AG09309 (cell line): ENCODE measurements at regions not wholly inside any gene's neighbourhood (a gene's known extent, or its start where the extent isn't known, plus 50 kb on each side); places are given as distances from the start of the nearest gene placed in this dataset.

Source experiments
- DNase-seq: peaks from one replicate; pipeline ENCODE4 v3.0.0-alpha.2; 2010; ENCODE audit warnings: low read depth
- H3K4me3 ChIP-seq: 2 replicates; pipeline ENCODE4 v1.5.1; 2011; ENCODE audit warnings: mild to moderate bottlenecking, low read depth, low read length, moderate library complexity; ENCODE audit not compliant: control insufficient read depth
- TF ChIP-seq, protein P1 (sequence below): IDR thresholded peaks from 2 replicates; pipeline ENCODE4 v1.5.1; 2011; ENCODE audit warnings: mild to moderate bottlenecking, low read depth, low read length, inconsistent platforms; ENCODE audit not compliant: insufficient read depth, control insufficient read depth; ENCODE audit errors: missing control alignments

DNA sequence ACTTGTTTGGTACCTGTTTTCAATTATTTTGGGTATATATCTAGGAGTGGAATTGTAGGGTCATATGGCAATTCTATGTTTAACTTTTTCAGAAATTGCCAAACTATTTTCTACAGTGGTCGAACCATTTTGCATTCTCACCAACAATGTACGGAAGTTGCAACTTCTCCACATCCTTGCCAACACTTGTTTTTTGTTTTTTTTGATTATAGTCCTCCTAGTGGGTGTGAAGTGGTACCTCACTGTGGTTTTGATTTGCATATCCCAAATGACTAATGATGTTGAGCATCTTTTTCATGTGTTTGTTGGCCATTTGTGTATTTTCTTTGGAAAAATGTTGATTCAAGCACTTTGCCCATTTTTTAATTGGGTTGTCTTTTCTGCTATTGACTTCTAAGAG lies 122.1 kb downstream of the RPS24 start:
- no peak for DNase-seq
- no peak overlapping the region for H3K4me3 ChIP-seq
- TF ChIP-seq, protein P1, sequence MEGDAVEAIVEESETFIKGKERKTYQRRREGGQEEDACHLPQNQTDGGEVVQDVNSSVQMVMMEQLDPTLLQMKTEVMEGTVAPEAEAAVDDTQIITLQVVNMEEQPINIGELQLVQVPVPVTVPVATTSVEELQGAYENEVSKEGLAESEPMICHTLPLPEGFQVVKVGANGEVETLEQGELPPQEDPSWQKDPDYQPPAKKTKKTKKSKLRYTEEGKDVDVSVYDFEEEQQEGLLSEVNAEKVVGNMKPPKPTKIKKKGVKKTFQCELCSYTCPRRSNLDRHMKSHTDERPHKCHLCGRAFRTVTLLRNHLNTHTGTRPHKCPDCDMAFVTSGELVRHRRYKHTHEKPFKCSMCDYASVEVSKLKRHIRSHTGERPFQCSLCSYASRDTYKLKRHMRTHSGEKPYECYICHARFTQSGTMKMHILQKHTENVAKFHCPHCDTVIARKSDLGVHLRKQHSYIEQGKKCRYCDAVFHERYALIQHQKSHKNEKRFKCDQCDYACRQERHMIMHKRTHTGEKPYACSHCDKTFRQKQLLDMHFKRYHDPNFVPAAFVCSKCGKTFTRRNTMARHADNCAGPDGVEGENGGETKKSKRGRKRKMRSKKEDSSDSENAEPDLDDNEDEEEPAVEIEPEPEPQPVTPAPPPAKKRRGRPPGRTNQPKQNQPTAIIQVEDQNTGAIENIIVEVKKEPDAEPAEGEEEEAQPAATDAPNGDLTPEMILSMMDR: no peak

- no peak for DNase-seq
- H3K4me3 ChIP-seq: no peak overlapping the region
- TF ChIP-seq, protein P1: no peak
Measured at GRCh38 chr10:78160591-78160990, 126.9 kb downstream of the RPS24 start.

- no peak overlapping the region for H3K4me3 ChIP-seq
- no peak for DNase-seq
- TF ChIP-seq, protein P1: no peak
Measured at GRCh38 chr10:78162853-78163252, 129.2 kb downstream of the RPS24 start.

GRCh38 chr10:78164702-78165101 lies 131.0 kb downstream of the RPS24 start:
- no peak for DNase-seq
- no peak overlapping the region for H3K4me3 ChIP-seq
- TF ChIP-seq, protein P1: no peak

DNA sequence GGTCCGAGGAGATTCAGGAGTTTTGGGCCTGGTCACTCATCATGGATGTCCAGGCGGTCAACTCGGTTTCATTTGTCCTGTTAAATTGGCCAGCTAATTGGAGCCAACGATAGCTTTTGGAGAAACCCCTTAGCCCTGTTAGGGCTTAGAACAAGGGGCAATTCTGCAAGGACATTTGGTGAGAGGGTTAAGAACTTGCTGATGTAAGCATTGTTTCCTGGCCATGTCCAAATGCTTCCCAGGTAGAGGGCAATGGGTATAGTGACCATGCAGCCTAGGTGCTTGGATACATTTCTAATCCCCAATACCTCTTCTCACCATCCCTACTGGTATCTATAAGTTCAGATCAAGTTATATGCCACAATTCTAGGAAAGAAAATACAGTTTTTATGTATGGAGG lies 131.5 kb downstream of the RPS24 start:
- no peak for DNase-seq
- TF ChIP-seq, protein P1: no peak
- no peak overlapping the region for H3K4me3 ChIP-seq

GRCh38 chr10:78165617-78166016 lies 132.0 kb downstream of the RPS24 start:
- DNase-seq: no peak
- TF ChIP-seq, protein P1: no peak

GRCh38 chr10:78166261-78166660 lies 132.6 kb downstream of the RPS24 start:
- H3K4me3 ChIP-seq: no peak overlapping the region
- no peak for DNase-seq
- TF ChIP-seq, protein P1: no peak

More at GRCh38 chr10:78165617-78166016, 132.0 kb downstream of the RPS24 start:
- H3K4me3 ChIP-seq: no peak overlapping the region
